Epithelial cell of esophagus (primary cell): ENCODE measurements at regions not wholly inside any gene's neighbourhood (a gene's known extent, or its start where the extent isn't known, plus 50 kb on each side); places are given as distances from the start of the nearest gene placed in this dataset.

Experiments used
- DNase-seq: peaks from one replicate; pipeline ENCODE4 v3.0.0; 2010; ENCODE audit warnings: low read depth
- H3K4me3 ChIP-seq: 2 replicates; pipeline ENCODE4 v1.5.1; 2011; ENCODE audit warnings: mild to moderate bottlenecking, low read length, control low read depth
- CTCF ChIP-seq: IDR thresholded peaks from 2 replicates; pipeline ENCODE4 v1.5.1; 2011; ENCODE audit warnings: low read depth, mild to moderate bottlenecking, low read length, control low read depth, inconsistent platforms; ENCODE audit not compliant: insufficient read depth; ENCODE audit errors: missing control alignments

GRCh38 chrX:9271789-9272525, 192.9 kb upstream of the TBL1X start:
- no peak for TF ChIP-seq CTCF
- H3K4me3 ChIP-seq: no peak overlapping the region
- DNase-seq: no peak

- DNase-seq: no peak
- no peak for TF ChIP-seq CTCF
Measured at GRCh38 chrX:9273744-9274143, 191.1 kb upstream of the TBL1X start.

GRCh38 chrX:9278475-9279233, 186.2 kb upstream of the TBL1X start:
- no peak for TF ChIP-seq CTCF
- no peak overlapping the region for H3K4me3 ChIP-seq
- DNase-seq: no peak

More at GRCh38 chrX:9273744-9274143, 191.1 kb upstream of the TBL1X start:
- H3K4me3 ChIP-seq: no peak overlapping the region

GRCh38 chrX:9279234-9279544, 185.7 kb upstream of the TBL1X start:
- TF ChIP-seq CTCF: no peak
- no peak for DNase-seq
- no peak overlapping the region for H3K4me3 ChIP-seq

- no peak for DNase-seq
- H3K4me3 ChIP-seq: no peak overlapping the region
- no peak for TF ChIP-seq CTCF
Measured at GRCh38 chrX:9280831-9281230, 184.0 kb upstream of the TBL1X start.

GRCh38 chrX:9282325-9282724, 182.5 kb upstream of the TBL1X start:
- TF ChIP-seq CTCF: no peak
- H3K4me3 ChIP-seq: no peak overlapping the region

More at GRCh38 chrX:9282325-9282724, 182.5 kb upstream of the TBL1X start:
- no peak for DNase-seq
